ENCODE measurements at regions not wholly inside any gene's neighbourhood (a gene's known extent, or its start where the extent isn't known, plus 50 kb on each side); places are given as distances from the start of the nearest gene placed in this dataset.

DNA sequence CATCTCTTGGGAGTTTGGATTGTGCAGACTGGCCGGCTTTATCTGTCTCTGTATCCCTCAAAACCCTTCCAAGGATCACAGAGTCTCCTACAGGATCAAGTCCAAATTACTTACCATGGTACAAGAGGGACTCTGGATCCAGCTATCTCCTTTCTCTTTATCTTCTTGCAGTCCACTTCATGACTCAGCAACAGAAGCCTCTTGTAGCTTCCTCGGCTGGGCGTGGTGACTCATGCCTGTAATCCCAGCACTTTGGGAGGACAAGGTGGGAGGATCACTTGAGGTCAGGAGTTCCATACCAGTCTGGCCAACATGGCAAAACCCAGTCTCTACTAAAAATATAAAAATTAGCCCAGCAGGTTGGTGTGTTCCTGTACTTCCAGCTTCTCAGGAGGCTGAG lies 189.7 kb downstream of the BCAT1 start:
- peak in 1 of 2 donors; percentile 15 for DNase-seq

DNA sequence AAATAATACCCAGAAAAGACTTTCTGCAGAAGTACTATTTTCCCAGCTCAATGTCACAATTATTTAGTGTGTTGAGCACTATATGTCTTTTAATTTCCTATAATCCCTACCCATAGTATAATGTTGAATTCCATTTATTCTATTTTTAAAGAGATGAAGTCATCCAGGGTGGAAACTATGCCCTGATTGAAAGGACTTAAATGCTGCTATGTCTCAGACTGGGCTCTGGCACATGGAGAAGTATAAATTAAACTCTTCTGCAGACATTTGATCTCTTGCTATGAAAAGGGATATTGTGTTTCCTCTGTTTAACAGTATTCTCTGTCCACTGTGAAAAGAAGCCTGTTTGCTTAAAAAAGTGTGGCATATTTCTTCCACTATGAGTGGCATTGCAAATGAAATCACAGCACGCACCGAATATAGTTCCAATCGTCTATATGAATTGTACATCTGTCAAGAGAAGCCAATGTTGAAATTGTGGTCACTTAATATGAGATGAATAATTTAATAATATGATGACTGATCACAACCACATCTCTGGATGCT lies 192.3 kb downstream of the BCAT1 start:
- DNase-seq = no peak

DNA sequence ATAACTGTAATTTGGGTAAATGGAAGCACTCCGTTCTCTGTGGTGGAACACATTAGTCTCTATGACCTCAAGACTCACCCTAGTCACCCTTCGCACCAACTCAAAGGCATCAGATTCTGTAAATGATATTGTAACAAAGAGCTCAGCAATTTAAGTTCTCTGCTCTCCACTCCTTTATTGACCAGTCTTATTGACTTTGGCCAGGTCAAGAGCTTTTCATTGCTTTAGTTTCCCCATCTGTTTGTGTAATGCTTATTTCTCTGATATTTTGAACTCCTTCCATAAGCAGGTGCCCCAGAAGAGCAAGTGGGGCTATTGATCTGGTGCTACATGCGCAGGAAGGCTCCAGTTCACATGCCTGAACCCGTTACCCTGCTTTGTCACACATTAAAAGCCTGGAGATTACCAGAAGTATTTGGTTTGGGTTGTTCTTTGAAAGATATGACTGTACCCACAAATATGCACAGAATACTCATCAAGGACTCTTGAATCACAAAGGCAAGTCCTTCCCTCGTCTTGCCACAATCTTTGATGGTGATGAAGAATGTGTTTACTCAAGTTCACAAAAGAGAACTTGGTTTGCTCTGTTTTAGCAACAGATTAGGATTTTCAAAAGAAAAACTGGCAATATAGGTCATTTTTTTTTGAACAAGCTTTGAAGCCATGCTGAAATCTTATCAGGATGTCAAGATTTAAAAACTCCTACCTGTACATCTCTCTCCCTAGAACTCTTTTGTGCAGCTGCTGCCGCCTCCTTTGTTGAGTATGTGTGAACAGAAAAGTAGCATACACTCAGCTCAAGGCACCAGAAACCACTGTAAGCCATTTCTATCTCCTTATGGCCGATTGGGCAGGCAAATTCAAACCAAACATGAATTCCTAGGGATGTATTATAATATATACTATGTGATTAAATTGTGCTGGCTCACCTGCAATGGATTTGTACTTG lies 193.9 kb downstream of the BCAT1 start:
- DNase-seq = no peak

DNA sequence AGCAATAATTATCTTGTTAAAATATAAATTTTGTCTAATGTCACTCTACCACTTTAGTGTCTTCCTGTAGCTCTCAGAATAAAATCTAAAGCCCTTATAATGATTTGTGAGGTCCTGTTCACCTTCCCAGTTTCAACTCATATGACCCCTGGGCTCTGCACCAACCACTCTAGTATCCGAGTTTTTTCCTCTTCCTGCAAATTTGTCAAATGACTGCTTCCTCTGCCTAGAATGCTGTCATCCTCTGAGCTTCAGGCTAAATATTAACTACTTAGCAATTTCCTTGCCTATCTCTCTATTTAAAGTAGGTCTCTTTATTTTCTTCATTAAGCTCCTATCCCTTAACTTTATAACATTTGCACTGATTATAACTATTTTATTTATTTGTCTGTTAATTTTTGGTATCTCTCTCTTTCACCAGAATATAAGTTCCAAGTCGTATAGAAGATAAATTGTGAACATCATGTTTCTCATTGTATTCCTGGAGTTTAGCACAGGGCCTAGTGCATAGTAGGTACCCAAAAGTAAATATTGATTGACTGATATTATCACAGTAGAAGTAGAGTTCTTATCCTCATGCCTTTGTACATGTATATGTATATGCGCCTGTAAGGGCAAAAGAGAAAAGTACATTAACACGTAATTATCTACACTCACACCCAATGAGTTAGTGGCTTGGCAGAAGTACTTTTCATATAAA lies 196.0 kb downstream of the BCAT1 start:
- no peak for DNase-seq

DNA sequence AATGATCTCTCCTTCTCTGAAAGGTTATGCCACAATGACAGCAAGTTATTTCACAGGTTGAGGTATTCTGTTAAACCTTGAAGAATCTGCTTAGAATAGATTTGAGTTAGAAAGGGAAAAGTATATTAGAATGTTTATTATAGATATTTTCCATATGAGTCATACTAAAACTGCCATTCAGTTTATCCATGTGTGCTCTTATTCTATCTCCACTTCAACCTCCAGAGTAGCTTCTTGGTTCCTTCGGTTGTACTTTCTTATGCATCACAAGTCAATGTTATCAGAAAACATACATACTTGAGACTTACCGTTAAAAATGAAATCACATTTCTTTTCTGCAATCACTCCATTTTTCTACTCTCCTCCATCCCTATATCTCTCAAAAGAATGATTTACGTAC lies 197.7 kb downstream of the BCAT1 start:
- no peak for DNase-seq

DNA sequence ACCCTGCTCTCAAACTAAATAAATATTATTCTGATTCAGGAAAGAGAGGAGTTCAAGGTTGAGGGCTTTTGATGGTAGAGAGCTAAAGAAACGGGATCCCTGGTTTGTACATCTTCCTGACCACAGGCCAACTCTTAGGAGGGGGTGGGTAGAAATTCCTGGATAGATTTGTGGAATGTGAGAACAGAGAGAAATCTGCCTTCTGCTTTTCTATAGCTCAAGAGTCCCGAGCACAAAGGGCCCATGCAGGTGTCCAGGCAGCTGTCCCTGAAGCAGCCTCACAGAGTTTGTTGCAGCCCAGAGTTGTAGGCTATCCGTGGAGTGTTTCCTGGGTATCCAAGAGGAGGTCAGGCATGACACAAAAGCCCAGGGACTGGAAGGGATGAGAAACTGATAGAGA lies 198.6 kb downstream of the BCAT1 start:
- DNase-seq = no peak

DNA sequence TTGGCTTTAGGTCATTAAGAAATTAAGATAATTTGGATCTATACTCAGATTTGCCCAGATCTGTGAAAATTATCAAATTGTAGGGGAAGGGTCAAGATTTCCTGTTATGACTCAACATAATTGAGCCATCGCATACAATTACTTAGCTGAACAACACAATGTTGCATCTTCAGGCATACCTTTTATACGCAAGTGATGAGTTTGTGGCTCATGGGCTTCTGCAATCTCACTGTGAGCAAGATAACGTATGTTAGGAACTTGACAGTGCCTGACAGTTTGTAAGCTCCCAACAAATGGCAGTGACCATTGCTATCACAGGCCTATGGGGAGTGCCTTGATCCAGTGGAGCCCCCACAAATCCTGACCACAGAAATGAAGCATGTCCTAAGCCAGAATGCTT lies 199.7 kb downstream of the BCAT1 start:
- no peak for DNase-seq

DNA sequence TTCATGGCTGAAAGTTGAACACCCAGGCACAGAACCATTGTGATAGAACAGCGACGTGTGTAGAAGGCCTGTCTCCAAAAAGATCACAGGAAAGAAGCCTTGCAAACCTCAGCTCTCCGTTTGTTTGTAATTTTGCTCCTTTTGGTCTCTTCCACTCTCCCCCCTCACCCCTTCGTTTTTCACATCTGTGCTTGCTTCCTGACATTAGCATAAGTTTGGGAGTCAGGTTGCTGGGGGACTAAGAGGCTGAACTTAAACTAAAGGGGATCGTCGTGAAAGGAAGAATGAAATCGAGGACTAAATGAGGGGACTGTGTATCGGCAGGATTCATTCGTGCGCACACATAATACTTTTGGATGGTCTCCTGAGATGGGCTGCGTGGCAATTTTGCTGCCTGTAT lies 200.6 kb downstream of the BCAT1 start:
- DNase-seq = no peak

DNA sequence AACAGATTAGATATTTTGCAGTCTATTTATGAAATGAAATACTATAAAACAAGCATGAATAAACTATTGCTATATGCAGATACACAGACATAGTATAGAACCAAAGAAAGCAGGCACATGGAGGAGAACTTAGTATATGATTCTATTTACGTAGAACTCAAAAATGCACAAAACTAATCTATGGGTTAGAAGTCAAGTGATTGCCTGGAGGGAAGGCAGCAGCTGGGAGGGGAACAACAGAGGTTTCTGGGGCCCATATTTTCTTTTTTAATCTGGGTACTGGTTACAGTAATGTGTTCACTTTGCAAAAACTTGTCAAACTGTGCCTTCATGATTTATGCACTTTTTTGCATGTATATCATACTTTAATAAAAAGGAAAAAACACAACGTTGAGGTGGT lies 202.0 kb downstream of the BCAT1 start:
- no peak for DNase-seq

DNA sequence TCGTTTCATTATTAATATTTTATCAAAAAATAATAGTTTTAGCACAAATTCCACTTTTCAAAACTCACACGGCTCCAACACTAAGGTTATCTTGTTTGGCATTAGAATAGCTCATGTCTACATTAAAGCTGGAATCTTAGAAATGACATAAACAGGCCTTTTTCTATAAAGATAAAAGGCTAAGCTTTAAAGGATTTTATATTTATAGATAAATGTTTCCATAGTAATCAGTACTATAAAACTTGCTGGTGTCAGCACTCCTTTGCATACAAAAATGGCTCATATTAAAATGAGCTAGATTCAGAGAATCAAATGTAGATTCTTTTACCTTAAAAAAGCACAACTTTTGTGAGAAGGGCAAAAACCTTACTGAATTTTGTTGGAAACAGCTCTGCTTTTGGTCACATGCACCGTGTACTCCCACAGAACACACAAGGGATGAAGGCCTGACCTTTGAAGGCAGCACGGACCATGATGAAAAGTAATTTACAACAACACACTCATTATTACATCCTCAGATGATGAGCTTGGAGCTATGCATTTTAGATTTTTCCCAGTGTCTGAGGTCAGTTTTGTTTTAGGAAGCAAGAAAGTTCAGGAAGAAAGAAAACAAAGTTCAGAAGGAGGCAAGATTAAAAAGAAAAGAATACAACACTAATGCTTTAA lies 202.8 kb downstream of the BCAT1 start:
- DNase-seq = no peak

DNA sequence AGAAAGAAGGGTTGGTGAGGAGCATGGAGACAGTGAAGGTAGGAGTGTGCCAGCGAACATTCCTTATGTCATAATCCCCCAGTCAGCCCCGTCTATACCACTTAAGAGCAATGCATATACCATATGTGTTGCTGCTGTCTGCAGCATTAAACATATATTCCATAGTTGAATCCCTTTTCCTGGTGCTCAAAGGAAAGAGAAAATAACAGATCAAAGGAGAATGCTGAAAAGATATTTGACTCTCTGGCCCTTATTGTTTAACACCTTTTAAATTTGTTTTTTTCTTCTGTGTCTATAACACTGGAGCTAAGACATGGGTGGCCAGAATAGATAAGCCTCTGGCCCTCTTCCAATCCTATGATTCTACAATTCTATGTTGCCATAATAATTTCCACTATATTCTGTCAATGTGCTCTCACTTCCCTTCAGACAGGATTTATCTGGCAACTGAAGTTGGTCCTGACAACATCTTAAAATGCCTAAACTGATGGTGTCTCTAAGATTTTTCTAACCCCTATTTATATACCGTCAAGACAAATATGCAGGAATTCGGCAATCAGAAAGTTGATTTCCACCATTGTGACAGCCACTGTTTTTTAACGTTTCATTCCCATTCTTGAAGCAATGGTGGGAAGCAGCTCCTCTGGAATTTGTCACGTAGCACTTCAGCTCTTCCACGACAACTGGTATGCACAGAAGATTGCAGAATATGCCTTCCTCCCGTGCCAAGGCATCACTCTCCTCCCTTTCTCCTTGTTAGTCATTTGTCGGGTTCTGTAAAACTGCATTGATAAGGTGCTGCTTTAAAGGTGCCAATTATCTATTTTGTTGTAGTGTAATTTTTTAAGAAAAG lies 204.7 kb downstream of the BCAT1 start:
- DNase-seq = no peak

DNA sequence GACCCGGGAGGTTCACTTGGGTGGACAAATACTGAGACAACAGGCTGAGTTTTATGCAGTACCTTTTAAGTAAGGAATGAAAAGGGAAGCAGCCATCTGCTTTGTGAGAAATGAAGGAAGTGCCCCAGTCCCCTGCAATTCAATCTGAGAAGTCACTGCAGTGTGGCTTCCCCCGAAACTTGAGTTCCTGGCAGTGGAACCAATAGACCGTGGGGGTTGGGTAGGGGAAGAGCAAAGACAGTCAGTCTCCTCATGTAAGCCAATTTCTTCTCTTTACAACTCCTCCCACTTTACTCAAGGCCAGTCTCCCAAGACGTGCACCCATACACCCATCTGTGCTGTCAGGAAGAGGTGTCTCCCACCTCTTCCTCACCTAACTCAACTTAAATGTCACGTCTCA lies 206.5 kb downstream of the BCAT1 start:
- DNase-seq = peak; percentile 77 to 86

DNA sequence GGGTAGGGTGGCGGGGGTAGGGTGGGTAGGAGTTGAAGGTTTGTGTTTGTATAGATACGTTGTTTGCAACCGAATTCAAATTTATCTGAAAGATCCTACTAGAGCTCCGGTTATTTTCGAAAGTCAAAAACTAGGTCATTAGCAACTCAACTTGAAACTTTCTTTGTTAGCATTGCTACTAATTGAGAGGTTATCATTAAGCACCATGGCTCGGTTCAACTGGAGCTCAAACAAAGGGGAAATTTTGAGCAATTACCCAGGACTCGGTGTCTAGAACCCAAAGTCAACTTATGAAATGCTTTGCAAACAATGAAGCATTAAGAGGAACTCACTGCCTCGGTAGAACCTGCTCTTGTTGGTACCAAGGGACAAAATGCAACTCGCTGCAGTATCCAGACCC lies 207.7 kb downstream of the BCAT1 start:
- no peak for DNase-seq

DNA sequence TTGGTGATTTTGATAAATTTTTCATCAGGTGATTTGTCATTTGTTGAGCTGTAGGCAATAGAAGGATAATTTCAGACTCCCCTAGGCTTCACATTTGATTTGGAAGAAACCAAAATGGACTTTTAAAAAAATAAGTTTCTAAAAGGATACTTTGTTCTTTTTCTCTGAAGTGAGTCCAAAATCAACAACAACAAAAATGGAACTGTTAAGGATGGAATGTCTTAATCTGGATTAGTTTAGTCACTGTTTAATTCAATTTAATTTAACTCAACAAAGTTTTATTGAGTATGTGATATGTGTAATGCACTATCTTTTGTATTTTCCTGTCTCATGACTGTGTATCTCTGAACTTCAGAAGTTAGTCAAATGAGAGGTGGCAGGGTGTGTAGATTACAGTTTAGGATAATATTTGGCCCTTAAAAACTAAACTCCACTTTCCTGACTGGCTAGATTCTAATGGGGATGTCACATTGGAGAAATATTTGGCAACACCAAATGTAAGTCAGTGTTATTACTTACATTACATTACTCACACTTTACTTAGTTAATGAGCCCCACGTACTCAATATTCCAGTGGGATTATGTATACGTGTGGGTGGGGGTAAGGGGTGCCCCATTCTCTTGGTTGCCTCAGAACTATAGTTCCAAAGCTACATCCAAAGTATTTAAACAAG lies 209.7 kb downstream of the BCAT1 start:
- DNase-seq = no peak

DNA sequence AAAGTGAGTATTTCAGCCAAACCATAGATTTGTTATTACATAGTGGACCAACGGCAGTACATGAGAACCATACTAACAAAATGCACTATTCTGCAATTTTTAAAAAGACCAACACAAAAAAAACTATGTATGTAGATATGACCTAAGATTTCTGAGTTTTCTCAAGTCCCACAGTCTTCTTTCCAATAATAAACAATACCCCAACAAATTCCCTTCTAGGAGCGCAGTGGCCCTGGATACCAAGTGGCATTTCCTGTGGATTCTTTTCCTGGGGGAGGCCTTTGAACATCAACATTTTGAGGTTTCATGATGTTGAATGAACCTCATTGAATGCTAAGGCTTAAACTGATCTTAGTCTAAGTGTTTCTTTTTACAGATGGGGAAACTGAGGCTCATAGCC lies 210.5 kb downstream of the BCAT1 start:
- DNase-seq = no peak

DNA sequence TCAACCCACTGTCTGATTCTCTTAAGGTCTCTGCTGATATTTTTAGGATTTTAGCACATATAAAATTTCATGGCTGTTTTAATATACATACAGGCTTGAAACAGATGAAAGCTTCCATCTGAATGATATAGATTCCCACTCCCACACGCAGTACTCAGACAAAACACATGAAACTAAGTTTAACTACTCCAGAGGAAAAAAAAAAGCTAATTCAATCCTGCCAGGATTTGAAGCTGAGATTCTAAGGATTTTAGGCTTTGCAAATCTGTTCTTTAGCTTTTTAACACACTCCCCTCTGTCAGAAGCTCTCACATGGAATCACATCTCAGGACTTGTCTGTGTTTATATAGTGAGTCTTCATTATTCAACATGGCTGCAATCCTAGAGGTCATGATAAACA lies 217.3 kb downstream of the BCAT1 start:
- no peak for DNase-seq

DNA sequence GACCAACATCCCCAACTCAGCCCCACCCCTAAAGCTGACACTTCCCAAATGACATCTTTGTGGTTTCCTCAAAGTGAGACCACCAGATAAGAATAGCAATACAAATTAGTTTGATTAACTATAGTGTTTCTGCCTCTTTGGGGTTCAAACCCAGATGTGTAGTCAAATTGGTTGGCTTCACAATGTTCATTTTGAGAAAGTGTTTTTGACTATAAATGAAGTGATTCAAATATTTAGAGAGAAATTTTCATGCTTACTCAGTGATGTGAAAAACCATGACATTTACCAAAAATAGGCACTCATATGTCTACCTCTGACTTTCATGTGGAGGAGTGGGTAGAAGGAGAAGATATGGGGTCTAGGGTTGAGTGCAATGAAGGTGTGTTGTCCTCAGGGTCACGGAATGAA lies 218.4 kb downstream of the BCAT1 start:
- DNase-seq = no peak

DNA sequence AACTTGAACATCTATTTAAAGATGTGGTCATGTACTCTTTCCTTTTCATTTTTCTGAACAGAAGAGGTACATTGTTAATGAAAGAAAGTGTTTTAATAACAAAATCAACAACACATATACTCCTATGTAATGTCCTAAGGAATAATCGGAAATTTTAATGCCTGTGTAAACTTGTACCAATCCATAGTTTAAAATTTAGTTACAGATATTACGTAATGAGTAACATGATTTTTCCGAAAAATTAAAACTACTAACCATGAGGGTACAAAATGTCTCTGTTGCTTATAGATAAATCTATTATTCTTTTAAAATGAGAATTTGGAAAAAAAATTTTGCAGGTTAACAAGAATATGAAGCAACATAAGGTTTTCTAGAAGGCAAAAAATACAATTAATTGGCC lies 220.1 kb downstream of the BCAT1 start:
- no peak for DNase-seq

DNA sequence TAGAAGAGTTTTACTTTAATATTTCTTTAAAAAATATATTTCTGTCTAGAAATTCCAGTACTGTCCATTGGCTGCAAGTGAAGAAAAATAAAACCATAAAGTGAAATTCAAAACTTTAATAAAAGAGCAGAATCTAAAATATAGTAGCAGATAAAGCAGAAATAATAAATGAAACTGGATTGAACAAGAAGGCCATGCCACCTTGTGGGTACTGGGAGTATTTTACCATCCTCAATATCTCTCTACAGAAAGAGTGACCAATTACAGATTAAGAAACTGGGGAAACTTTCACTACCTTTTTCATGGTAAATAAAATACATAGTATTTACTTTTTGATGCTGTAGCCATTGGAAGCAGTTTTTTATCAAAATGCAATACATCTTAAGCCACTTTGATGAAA lies 220.5 kb downstream of the BCAT1 start:
- DNase-seq = peak; percentile 57 to 67

DNA sequence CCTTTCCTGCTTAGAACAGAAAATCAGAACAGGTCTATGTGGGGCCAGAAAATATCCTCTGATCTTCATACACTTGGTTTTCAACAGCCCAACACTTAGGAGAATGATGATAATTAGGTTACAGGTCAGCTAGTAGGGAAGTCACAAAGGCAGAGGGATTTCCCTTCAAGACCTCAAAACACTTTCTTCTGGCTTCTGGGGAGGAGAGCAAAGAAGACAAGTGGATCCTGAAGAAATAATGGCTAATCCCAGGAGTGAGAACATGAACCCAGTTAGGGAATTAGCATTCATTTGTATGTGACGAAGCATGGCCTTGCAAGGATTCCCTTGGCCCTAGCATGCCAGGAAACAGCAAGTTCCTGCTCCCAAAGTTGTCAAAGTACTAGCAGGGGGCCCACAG lies 223.3 kb downstream of the BCAT1 start:
- peak; percentile 65 to 90 for DNase-seq

DNA sequence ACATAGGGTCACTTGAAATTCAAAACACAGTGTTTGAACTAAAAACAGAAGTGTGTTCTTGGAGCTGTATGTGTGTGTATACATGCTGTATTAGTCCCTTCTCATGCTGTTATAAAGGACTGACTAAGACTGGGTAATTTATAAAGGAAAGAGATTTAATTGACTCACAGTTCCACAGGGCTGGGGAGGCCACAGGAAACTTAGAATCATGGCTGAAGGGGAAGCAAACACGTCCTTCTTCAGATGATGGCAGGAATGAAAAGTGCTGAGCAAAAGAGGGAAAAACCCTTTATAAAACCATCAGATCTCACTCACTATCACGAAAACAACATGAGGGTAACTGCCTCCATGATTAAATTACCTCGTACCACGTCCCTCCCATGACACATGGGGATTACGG lies 224.1 kb downstream of the BCAT1 start:
- DNase-seq = no peak

DNA sequence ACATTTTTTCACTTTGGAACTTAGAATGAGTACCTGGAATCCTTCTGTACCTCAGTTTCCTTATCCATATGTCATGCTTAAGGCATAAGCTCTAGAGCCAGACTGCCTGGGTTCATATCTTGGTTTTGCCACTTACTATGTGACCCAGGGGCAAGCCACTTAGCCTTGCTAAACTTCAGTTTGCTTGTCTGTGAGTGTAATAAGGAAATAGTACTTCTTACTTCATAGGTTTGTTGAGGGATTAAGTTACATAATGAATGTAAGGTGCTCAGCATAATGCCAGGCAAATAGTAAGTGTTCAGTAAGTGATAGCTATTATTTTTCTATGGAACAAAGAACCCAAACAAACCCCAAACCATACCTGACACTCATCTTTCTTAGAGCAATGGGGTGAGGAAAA lies 225.1 kb downstream of the BCAT1 start:
- no peak for DNase-seq

Data from inflammatory macrophage treated with lipopolysaccharide for 1 hour (primary cell).